ENCODE measurements at regions not wholly inside any gene's neighbourhood (a gene's known extent, or its start where the extent isn't known, plus 50 kb on each side); places are given as distances from the start of the nearest gene placed in this dataset.

DNA sequence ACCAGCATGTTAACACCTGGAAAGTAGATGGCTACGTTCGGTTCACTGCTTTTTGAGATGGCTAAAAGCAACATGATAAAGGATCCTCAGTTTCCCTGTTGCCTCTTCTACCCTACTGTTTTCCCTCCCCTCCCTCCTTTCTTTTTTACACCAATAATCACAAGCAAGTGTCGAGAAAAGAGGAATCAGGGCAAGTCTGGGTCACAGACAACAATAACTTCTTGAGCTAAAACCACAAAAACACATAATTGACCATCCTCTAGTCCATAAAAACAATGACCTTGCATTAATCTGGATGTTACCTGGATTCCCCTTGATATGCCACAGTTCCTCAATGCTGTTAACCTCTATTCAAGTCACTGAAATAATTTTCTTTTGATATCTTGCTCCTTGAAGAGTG is 736.6 kb upstream of the GCFC2 start:
- DNase-seq = no peak

GRCh38 chr2:76446872-76447271 is 736.2 kb upstream of the GCFC2 start:
- DNase-seq = no peak

DNA sequence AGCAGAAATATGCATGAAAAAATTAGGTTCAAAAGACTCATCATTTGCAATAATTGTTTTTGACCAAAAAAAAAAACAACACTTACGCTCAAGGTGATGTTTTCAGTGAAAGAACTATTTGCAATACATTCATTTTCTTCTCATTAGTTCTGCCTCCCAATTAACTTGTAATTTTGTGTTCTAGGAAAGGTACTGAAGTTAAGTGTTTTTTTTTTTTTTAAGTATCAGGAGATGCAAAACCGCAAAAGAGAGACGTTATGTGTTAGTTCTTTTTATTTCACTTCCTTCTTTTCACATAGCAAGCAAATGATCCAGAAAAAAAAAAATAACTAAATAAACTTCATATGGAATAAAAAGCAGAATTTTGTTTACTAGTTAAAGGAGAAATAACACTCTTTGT is 735.2 kb upstream of the GCFC2 start:
- DNase-seq = no peak

- DNase-seq = no peak
Measured at GRCh38 chr2:76444732-76445131, 734.0 kb upstream of the GCFC2 start.

- no peak for DNase-seq
Measured at GRCh38 chr2:76437564-76437963, 726.8 kb upstream of the GCFC2 start.

- DNase-seq = no peak
Measured at GRCh38 chr2:76429374-76429773, 718.7 kb upstream of the GCFC2 start.

- no peak for DNase-seq
Measured at GRCh38 chr2:76427452-76427851, 716.7 kb upstream of the GCFC2 start.

DNA sequence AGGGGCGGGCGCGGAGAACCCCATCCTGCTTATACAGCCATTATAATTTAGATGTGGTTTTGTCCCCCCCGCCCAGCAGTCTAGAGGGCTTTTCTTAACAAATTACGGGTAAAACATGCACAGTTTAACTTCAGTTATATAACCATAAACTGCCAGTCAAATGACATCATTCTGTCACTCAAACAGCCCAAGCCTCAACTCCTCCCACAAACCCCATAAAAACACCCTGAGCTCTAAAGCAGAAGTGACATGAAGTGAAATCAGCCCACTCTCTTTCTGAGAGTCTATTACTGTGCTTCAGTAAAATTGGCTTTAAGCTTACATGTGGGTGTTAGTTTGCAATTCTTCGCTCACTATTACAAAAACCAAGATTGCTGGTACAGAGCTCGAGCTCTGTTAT is 705.1 kb upstream of the GCFC2 start:
- no peak for DNase-seq

DNA sequence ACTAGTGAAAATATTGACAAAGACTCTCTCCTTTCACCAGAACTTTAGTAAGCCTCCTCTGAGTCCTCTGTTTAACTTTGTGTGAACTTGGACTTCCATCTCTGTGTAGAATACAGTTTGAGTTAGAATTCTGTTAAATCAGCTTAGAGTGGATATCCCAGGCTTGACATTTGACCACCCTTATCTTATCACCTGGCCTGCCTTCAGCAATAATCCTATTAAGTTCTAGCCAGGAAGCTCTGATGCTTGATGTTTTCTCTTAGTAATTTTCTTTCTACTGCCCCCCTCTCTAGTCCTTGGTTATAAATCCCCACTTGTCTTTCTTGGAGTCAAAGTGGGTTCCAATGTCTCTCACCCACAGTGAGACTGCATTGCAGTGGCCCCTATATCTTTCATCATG is 702.7 kb upstream of the GCFC2 start:
- no peak for DNase-seq

DNA sequence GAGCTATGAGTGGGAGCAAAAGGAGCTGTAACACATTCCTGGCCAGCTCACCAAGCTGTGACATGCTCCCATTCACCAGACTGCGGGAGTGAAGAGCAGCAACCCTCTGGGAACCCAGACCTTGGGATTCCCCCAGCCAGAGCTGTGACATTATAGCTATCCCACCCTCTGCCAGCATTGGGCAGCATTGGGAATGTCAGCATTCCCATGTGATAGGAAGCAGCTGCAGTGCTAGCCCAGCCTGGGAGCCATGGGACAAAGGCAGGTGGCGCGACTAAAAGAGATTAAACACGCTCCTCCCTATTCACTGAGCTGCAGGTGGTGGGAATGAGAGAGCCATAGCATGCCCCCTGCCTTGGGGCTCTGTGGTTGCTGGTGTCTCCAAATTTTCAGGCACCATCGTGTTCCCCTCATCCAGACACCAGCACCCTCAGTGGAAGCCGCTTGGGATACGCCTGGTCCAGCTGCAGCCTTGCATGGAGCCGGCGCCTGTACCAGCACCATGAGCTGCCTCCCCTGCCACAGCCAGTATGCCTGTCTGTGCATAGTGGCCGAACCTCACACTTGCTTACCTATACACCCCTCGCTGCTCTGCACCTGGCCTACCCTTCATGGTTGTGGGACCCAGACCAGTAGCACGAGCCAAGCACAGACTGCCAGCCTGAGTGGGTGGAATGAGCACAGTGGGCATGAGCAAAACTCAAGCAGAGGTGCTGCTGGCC is 695.6 kb upstream of the GCFC2 start:
- DNase-seq = no peak

- no peak for DNase-seq
Measured at GRCh38 chr2:76393356-76393755, 682.6 kb upstream of the GCFC2 start.

DNA sequence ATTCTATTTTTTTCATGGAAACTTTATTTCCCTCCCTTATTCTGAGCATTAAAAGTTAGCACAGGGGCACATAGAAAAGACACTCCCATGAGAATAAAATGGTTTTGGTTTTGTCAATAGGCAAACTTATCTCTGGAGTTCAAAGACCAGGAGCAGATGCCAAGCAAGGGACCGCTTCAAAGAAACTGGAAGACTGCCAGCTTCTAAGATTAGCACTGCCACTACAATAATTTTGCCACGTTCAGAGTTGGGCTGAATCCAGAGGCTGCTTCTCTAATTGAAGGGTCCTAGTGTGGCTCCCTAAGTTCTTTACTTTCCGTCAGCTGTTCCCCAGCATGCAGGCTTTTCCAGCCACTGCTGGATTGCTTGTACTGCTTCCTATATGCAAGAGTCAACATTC is 681.0 kb upstream of the GCFC2 start:
- no peak for DNase-seq

- no peak for DNase-seq
Measured at GRCh38 chr2:76387294-76387693, 676.6 kb upstream of the GCFC2 start.

GRCh38 chr2:76385943-76386342 is 675.2 kb upstream of the GCFC2 start:
- DNase-seq = no peak

- DNase-seq = no peak
Measured at GRCh38 chr2:76381624-76382023, 670.9 kb upstream of the GCFC2 start.

DNA sequence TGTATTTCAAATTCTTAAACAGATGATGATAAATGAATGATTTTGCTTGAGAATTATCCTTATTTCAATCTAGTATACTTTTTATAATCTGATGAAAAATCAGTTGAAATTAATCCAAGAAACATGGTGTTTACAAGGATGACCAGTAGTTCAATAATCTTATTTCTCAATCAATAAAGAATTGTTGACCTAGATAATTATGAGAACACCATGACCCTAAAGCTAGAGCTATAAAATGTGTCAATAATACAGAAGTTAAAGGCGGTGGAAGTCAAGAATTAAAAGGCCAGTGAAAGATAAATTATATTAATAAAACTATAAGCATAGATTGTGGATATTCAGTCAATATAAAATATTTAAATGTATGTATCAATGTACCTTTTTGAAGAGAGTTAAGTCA is 667.4 kb upstream of the GCFC2 start:
- DNase-seq = no peak

DNA sequence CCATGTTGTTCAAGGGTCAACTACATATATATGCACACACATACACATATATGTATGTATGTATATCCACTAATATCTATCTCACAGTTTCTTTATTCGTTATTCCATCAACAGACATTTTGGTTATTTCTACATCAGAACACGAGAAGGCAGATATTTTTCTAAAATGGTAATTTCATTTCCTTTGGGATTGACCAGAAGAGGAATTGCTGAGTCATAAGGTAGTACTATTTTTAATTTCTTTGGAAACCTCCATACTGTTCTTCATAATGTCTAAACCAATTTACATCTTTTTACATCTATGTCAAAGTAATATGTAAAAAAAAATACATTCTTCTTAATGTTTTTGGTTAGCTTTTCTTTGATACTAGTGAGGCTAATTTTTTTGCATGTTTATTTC is 630.7 kb upstream of the GCFC2 start:
- DNase-seq = no peak

- no peak for DNase-seq
Measured at GRCh38 chr2:76332871-76333270, 622.2 kb upstream of the GCFC2 start.

GRCh38 chr2:76330865-76331264 is 620.1 kb upstream of the GCFC2 start:
- DNase-seq = no peak

GRCh38 chr2:76326636-76327035 is 615.9 kb upstream of the GCFC2 start:
- no peak for DNase-seq

DNA sequence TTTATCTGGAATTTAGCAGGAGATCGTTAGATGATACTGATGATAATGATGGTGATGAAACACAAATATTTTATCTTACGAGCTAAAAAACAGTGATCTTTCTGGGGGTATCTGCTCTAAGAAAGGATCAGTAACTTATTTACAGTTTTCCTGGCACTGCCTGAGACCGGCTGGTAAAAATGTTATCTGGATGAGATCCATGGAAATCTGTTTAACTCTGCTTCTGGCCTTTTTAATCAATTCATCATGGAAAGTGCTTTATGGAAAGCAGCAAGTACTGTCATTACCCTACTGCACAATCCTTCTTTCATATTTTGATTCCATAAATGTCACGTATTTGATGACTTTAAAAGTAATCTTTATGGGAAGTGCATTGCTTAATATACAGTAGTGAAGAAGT is 612.7 kb upstream of the GCFC2 start:
- DNase-seq = no peak

DNA sequence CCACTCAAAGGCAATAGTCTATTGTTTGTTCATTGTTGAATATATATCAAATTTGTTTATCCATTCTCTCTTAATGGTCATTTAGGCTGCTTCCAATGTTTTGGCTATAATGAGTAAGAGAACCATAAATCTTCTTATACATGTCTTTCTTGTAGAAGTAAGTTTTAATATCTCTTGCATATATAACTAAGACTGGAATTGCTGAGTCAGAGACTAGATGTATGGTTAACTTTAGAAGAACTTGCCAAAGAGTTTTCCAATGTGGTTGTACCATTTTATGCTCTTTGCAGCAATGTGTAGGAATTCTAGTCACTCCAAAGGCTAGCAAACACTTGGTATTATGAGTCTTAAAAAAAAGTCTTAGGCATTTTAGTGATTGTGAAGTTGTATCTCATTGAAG is 610.0 kb upstream of the GCFC2 start:
- DNase-seq = no peak

DNA sequence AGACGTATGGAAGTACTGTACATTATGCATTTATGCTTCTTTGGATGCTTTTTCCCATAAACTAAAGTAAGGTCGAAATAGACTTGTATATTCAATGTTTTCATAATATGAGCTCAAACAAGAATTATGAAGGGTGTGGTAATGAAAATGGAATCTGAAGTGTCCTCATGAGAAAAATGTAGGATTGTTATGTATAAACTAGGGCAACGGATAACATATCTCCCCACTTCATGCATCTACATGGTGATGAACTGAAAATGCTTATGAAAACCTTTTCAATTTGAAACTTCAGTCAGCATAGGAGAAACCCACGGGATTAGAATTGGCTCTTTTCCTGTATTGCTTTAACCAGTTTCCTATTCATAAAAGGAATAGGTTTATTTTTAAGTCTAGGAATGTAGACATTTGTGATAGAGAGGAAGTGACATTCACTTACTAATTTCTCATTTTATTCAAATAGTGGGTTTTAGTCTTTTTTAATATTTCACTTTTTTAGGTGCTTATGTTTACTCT is 608.2 kb upstream of the GCFC2 start:
- DNase-seq = no peak

- DNase-seq = no peak
Measured at GRCh38 chr2:76316691-76317090, 606.0 kb upstream of the GCFC2 start.

DNA sequence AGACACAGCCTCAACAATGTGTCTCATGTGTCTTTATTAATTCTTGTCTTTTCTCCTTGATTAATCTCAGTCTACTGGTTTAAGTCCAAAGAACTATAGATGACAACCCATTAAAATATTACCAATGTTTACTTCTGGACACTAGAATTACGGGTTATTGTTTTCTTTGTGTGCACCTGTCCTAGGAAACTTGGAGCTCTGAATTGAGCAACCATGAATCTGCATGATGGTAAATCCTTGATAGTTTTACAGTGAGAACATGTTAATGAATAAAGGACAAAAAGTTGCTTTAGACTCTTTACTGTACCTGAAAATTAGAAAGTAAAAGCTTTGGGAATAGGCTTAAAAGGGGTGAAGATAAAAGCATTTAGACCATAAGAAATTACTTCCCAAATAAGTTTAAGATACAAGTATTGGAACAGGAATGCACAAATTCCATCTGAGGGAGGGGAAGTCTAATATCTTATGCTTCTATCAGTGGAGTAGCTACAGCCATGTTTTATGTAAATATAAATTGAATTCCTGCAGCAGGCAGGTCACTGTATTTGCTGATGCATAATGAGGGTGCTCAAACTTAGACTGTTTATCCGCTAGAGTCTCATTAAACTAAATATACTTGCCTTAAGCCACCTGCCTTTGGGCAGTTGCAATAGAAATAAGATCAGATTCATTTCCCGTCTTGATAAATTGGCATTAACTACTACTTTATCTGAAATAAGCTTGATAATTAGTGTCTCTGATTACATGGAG is 603.7 kb upstream of the GCFC2 start:
- DNase-seq = no peak

Data from NCI-H774 (cell line).